Stimulated activated CD4-positive, alpha-beta T cell treated with anti-CD3 and anti-CD28 coated beads, Interleukin-2, amount 100 ng/mL, for 48 hours (primary cell): ENCODE measurements at regions not wholly inside any gene's neighbourhood (a gene's known extent, or its start where the extent isn't known, plus 50 kb on each side); places are given as distances from the start of the nearest gene placed in this dataset.

Experiments
- DNase-seq, 2 donors: peaks; one replicate each; pipeline ENCODE4 v3.0.0-alpha.2; 2020

DNA sequence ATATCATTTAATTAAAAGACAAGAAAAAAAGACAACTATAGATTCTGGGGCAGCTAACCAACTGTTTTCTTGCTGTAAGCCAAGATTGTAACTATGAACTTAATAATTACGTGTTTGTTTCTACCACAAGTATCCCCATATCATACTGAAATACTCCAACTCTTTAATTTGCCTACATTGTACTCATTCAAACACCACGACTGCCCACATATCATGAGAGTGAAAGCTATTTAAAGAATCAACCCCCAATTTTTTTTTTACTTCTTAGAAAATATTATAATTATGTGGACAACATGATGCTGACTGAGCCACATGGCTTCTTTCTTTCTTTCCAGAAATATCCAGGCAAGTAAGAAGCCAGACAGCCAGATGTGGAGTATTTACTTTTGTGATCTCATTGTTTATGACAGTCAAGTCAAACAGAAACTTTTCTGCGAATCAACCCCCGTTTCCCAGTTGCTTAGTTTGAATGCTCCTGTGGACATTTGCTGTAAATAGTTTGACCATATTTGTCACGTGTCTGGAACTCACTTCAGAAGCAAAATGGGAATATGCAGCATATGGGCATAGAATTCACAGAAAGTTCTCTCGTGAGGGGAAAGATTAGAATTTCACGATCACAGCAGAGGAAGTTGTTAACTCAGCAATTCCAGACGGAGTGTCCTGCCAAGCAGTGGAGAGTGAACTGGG is 126.8 kb upstream of the PSMD7 start:
- no peak for DNase-seq

DNA sequence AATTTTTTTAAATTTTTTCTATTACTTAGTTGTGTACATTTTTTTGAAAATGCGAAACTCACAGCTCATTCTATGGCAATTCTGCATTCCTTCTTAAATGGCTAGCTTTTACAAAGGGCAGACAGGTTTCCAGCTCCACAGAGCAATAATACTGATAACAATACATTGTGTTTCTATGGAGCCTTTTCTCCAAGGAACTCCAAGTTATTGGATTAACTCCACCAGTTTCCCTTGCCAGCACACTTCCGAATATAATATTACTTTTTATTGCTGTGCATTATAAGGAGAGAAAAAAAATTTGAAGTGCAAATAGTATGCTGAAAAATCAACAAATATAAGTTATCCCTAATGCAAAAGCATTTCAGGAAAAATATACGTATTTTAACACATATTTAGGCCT is 127.5 kb upstream of the PSMD7 start:
- DNase-seq: no peak

DNA sequence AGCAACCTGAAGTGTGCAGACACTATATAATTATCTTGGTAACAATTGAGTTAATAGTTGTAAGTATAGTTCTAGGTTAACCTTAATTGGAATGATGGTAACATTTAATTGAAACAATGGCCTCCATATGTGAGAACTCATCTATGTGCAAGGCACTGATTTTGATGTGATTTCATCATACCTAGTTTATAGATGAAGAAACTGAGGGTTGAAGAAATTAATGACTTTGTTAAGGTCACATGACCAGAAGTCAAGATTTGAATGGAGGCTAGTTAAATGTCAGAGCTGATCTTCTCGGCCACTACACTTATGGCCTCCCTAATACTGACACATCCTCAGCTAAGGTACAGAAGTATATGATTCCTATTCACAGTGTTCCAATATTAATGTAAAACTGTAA is 128.2 kb upstream of the PSMD7 start:
- no peak for DNase-seq

DNA sequence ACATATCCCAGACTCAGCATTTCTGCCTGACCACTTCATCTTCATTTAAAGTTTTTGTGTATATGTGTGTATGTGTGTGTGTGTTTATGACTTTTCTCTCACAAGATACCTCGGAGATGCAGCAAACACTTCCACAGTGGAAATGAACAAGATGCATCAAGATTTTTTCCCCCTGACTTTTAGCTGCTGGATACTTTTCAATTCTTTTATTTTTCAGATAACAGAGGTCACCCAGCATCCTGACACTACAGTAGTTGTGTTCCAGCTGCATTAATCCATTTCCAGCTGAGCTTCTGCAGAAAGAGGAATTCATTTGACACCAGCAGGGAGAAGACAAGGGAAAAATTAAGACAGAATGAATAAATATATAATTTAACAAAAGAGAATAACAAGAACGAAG is 130.2 kb upstream of the PSMD7 start:
- no peak for DNase-seq

DNA sequence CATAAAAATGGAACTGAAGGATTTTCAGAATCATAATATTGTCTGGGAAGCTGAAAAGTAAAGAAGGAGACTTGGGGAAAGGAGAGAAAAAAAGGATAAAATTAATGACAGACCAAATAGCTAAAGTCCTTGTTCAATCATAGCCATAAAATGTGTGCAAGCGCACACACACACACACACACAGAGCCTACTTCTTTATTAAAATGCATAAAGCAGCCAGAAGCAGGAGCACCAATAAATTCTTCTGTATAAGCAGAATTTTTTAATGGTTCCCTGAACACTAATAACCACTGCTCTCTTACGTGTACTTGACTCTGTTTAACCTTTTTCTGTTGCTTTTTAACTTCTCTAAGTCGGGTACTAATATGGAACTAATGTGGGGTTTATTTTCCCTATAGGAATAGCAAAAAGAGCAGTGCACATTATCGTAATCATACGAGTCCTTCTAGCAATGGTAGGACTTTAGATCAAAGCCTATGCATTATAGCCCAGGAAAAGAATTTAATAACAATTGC is 131.0 kb upstream of the PSMD7 start:
- DNase-seq: no peak

DNA sequence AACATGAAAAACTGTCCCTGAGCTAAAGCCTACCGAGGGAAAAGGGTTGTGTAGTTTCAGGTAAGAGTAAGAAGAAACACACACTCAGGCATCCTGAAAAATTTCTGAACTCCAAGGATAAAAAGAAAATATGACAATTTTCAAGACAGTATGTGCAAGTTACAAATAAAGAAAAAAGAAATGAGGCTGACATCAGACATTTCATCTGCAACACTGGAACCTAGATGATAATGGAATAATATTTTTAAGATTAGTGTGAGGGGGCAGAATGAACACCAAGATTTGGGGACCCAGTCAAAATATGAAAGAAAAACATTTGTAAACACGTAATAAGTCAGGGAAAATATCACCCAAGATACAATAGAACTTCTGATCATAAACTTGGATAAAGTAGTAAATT is 135.9 kb upstream of the PSMD7 start:
- no peak for DNase-seq

DNA sequence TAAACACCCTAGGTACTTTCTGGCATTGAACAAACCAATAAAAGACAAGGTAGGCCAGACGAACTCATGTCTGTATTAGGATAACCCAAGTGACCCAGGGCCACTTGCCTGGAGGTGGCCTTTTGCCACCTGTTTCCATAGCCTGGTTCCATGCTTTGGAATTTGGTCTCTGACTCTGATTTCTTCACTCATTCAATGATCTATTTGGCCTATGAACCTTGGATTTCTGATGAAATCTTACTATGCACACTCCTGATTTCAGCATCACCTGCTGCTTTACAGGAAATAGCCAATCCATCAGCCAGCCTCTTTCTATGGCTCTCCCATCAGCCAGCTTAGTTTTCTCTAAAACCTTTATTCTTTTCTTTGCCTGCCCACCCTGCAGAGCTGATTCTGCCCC is 142.8 kb upstream of the PSMD7 start:
- DNase-seq: no peak

DNA sequence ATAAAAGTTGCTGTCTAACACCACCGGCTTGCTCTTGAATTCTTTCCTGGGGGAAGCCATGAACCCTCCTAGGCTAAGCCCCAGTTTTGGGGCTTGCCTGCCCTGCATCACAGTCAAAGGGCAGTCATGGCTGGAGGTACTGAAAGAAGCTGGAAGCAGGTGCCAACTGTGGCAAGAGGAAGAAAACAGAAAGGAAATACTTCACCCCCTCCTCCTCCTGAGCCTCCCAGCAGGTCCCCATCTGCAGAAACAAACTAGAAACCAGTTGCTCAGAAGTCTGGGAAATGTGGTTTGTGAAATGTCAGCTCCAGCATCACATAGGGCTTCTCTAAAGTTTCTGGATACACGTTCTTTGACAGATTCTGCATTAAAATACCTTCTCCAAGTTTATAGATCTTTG is 150.0 kb upstream of the PSMD7 start:
- no peak for DNase-seq

DNA sequence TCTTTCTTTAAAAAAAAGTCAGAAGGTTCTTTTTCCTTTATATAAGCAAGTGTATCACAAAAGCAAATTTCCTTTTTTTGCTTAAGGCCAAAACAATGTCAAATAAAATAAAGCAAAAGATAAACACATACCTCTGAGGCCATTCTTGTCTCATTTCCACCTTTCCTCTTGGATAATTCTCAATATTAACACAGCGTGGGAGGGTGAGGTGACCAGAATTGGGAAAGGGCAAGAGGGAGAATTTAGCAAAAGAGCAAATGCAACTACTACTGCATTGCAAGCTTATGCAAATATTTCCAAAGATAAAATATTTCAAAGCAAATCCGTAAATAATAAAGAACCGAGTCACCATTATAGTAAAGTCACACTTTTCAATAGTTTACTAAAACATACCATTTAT is 153.4 kb upstream of the PSMD7 start:
- DNase-seq: no peak

DNA sequence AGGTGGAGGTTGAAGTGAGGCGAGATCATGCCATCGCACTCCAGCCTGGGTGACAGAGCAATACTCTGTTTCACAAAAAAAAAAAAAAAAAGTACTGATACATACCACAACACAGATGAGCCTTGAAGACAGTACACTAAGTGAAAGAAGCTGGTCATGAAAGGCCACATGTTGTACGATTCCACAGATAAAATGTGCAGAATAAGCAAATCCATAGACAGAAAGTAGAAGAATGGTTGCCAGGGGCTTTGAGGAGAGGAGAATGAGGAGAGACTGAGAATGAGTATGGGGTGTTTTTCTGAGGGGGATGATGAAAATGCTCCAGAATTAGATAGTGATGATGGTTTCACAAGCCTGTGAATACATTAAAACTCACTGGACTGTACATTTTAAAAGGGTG is 155.6 kb upstream of the PSMD7 start:
- no peak for DNase-seq

DNA sequence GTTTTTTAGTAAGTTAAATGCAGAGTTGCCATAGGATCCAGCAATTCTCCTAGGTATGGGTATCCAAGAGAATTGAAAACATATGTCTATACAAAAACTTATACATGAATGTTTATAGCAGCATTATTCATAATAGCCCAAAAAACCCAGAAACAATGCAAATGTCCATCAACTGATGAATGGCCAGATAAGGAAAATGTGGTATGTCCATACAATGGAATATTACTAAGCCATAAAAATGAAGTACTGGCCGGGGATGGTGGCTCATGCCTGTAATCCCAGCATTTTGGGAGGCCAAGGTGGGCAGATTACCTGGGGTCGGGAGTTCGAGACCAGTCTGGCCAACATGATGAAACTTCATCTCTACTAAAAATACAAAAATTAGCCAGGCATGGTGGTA is 156.1 kb upstream of the PSMD7 start:
- no peak for DNase-seq

DNA sequence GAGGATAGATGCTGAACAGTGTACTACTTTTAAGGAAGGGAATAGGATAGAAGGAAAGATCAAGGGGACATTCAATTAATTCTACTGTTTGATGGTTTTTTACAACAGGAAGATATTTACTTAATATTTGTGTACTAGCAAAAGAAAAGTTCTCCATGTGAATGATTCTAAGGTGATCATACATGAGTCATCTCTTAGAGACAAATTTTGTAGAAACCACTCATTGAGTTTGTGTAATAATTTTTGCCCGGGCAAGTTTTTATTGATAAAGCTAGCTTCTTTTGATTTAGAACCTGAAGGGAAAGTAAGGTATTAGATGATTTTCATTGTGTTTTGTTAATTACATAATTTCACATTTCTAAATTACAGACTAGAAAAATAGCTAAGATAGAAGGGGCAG is 172.8 kb upstream of the PSMD7 start:
- no peak for DNase-seq

DNA sequence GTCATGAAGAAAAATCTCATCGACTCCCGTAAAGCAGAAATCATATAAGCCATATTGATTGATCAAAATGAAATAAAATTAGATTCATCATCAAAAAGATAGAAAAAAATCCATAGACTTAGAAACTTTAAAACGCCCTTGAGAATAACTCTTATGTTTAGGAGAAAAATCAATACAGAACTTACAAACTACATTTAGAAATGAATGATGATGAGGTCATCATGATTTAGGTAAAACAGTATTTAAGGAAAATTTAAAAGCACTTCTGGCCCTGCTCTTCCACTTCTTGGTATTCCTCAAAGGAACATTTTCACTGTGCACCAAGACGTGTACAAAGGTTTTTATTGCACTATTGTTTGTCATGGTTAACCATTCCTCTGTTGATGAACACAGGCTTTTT is 173.4 kb upstream of the PSMD7 start:
- DNase-seq: no peak

DNA sequence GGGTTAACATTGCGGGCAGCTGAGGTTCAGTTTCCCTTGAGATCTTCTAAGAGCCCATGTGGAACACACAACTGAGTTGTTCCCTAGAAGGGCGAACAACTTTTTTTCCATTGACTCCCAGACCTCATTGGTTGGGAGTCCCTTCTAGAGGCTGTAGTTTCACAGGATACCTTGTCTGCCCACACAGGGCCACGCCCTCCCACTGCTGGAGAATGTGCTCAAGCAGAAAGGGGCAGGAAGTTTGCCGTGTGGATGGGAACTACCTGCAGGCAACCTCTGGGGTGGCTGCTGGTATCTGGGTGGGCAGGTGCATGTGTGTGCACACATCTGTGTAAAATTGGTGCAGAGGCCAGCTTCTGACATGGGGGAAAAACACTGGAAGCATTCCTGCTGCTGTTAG is 178.8 kb upstream of the PSMD7 start:
- no peak for DNase-seq

DNA sequence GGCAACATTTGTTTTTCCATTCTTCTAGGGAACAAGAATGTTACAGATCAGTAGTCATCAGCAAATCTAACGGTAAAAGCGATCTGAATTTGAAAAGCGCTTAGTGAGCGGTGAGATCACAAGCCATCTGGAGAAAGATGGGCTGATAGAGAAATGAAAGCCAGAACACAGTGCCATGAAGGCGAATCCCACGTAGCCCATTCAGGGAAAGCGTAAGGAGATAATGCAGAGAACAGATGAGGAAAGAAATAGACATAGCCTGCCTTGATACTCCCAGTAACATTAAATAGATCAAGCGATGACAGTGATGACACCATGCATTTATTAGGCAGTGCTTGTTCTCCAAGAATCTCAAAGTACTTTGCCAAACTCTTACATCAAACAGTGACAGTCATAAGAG is 183.1 kb upstream of the PSMD7 start:
- DNase-seq: no peak

DNA sequence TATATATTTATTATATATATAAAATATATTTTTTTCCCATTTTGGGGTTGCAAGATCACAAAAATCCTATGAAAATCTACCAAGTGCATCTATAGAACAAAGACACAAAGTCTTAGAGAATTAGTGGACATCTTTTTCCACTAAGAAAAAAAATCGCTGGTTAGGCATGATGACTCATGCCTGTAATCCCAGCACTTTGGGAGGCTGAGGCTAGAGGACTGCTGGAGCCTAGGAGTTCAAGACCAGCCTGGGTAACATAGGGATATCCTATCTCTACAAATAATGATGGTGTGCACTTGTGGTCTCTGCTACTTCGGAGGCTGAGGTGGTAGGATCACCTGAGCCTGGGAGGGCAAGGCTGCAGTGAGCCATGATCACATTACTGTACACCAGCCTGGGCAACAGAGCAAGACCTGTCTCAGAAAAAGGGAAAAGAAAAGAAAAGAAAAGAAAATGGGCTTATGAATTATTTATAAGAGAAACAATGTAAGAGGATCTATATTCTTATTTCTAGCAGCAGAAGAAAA is 185.1 kb upstream of the PSMD7 start:
- DNase-seq: no peak

DNA sequence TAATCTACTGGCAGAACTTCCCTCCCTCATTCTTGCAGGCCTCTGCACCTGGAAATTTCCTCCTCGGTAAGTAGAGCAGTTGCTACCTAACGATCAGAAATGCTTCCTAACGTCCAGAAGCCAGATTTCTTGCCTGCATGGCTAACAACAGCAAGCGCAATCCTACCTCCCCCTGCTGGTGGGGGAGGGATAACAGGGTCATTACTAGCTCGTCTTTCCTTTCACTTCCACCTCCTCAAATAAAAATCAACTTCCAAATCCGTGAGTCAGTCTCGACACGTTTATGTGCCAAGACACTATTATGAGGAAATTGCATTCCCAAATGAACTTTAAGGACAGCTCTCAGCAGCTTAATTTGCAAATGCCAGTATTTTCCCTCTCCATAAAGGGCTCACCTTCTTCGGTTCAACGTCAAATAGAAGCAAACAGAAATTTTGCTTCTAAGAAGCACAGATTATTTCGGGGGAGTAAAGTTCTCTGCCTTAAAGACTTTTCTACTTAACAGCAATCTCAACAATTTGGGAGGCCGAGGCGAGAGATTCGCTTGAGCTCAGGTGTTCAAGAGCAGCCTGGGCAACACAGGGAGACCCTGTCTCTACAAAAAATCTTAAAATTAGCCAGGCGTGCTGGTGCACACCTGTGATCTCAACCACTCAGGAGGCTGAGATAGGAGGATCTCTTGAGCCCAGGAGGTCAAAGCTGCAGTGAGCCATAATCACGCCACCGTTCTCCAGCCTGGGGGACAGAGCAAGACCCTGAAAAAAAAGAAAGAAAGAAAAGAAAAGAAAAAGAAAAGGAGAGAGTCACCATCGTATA is 188.6 kb upstream of the PSMD7 start:
- peak; percentile 16 to 31 for DNase-seq

DNA sequence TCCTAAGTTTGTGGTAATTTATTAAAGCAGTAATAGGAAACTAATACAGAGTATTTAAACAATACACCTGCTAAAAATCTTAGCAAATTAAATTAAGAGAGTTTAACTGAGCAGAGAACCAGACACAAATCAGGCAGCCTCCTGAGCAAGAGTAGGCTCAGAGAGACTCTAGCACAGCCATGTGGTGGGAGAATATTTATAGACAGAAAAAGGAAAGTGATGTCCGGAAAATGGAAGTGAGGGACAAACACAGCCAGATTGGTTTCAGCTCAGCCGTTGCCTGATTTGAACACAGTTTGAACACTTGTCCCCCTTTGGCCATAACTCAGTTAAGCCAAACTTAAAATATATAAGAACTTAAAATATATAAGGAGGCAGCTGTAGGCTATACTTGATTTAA is 192.6 kb upstream of the PSMD7 start:
- no peak for DNase-seq

DNA sequence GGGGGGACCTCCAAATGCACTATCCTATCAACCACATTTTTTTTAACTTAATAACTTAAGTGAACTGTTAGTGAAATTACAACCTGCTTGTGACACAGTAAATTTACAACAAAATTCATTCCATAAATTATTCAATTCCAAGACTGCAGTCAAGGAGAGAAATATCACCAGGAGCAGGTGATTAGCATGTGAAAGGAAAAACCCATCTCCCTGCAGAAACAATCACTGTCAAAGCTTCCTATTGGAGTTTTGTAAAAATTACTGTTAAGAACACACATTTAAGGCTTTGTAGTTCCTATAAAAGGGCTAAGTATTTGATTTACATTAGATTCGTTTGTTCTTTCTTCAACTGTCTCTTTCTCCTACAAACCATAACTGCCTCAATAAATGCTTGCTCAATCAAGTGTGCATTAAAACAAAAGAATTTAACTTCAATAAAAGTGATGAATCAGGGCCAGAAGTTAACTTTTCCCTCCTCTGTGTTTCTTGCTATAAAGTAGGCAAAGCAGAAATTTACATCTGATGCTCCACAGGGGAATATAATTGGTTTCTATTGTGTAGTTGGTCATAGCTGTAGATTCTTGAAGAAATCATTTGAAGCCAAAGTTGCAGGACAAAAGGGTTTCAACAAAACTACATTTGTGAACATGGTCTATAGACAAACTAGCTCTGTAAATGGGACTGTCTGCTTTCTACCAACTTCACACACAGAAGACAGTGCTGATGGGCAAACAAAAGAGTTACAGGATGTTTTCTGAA is 195.1 kb upstream of the PSMD7 start:
- no peak for DNase-seq

DNA sequence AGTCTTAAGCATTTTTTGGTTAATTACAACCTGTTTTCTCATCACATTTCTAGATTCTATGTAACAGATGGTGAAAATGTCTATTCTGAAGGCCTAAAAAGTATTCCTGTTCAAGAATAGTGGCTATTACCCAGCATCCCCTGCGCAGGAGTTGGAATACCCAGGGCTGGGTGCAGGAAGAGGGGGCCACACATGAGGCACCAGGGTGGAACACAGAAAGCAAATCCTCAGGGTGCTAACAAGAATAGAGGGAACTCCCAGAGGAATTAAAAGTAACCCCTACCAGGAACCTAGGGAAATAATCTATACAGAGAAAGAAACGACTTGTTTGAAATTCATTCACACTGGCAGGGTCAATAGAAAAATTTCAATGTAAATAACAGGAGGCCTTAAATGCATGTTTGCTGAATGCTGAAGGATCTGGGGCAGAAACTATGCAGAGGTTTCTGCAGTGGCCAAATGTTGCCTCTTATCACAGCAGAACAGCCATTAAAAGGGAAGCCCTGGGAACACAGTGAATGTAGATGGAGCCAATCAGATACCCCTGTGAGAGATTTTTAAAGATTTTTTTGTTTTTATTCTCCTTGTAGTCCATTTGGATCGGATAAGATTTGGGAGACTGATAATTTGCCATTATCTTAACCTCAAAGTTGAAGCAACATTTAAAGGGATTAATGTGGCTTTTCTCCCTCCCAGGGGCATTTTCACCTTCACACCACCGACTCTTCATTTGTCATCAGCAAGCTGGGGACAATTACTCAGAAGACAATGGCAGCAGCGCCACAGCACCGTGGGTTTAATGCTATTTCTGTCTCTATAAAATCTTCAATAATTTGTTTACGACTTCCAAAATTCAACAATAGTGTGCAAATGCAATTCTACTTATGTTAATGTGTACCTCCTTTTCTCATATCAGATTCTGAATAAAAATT is 196.0 kb upstream of the PSMD7 start:
- no peak for DNase-seq

DNA sequence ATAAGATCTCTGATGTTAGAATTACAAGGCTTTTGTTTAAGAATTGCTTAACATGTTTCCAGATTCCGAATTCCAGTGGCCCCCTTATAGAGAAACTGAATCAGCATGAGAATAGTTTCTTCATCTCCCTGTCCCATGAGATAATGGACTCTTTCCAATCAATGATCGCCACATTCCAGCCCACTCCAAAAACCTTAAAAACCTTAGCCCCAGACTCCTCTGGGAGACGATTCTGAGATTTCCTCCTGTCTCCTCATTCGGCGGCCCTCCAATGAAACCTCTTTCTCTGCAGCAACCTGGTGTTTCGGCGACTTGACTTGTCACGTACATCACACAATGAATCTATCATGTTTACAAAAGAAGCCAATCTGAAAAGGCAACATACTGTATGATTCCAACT is 197.1 kb upstream of the PSMD7 start:
- DNase-seq: no peak

DNA sequence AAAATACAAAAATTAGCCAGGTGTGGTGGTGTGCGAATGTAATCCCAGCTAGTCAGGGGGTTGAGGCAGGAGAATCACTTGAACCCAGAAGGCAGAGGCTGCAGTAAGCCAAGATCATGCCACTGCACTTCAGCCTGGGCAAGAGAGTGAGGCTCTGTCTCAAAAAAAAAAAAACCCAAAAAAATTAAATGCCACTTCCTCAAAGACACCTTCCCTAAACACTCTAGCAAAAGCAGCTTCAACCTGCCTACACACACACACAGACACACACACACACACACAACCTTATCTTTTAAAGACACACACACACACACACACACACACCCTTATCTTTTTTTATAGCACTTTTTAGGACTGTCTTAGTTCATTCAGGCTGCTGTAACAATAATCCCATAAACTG is 201.7 kb upstream of the PSMD7 start:
- DNase-seq: no peak
